ENCODE measurements at regions not wholly inside any gene's neighbourhood (a gene's known extent, or its start where the extent isn't known, plus 50 kb on each side); places are given as distances from the start of the nearest gene placed in this dataset.
A peak's percentile ranks its signal among the peaks of the same experiment; 100 is the strongest.
"Not testable (repeated sequence)": the region's sequence is repeated elsewhere in the genome, so short reads cannot be mapped to it uniquely, and the experiment has no call there.

DNA sequence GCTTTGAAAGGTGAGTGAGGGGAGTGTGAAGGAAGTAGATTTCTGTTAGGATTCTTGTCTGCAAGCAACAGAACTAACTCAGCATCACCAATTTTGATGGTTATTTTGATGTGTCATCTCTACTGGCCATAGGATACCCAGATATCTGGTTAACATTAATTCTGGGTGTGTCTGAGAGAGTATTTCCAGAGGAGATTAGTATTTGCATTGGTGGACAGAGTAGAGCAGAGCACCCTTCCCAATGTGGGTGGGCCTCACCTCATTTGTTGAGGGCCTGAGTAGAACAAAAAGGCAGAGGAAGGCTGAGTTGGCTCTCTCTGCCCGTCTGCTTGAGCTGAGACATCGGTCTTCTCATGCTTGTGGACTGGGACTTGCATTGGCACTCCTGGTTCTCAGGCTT lies 121.8 kb upstream of the POU3F1 start:
- Histone ChIP-seq H3K4me3 (no peak overlapping the region), H3K27ac (no peak overlapping the region)

- Histone ChIP-seq H3K27ac (no peak overlapping the region), H3K4me3 (no peak overlapping the region)
These were observed 119.9 kb upstream of the POU3F1 start for GRCh38 chr1:38166461-38166860.

DNA sequence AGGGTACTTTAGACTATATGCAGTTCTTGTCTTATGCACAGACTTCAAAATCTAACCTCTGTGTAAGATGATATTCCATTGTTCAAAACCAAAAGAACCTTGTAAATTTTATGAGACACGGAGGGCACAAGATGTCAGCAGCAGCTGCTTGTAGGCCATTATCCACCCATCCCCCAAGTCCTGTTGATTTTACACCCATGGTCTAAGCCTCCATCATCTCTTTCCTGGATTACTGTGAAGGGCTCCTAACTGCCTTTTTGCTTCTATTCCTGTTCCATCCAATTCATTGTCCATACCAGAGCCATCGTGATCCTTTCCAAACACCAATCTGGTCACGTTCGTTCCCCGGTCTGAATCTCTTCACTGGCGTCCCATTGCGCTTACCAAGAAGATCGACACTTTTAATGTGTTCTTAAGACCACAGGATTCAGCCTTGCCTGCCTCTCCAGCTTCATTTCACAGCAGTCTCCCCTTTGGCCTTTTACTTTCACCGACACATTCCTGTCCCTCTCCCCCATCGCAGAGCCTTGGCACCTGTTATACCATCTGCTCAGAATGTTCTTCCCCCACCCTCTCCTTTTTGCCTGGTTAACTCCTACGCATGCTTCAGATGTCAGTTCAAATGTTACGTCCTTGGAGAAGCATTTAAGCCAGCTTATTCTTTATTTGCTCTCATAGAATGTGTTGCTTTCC lies 107.3 kb upstream of the POU3F1 start:
- no peak overlapping the region for H3K27ac ChIP-seq
- no peak overlapping the region for H3K4me3 ChIP-seq

- H3K27ac ChIP-seq = no peak overlapping the region
- H3K4me3 ChIP-seq = no peak overlapping the region
These were observed 106.6 kb upstream of the POU3F1 start for GRCh38 chr1:38153066-38153777.

- H3K27ac ChIP-seq = no peak overlapping the region
- no peak overlapping the region for H3K4me3 ChIP-seq
These were observed 105.9 kb upstream of the POU3F1 start for GRCh38 chr1:38152351-38153065.

GRCh38 chr1:38151399-38151798 lies 104.8 kb upstream of the POU3F1 start:
- Histone ChIP-seq H3K27ac (no peak overlapping the region), H3K4me3 (no peak overlapping the region)

GRCh38 chr1:38146079-38146478 lies 99.5 kb upstream of the POU3F1 start:
- not testable (repeated sequence) for H3K27ac ChIP-seq, H3K4me3 ChIP-seq

DNA sequence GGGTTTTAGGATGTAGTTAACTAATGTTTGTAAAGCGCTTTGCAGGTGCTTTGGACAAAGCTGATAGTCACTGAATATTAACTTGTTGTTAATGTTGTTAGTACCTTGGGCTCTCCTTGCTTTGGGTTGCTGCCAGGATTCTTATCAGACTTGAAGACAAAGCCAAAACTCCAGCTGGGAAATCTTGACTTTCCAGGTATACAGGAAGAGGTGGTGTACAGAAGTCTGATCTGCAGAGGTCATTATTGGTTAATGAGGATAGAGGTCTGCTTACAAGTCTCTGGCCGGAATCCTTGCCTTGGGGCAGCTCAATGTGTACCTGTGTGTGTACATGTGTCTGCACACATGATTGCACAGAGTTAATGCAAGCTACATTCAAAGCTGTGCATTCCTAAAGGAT lies 96.0 kb upstream of the POU3F1 start:
- H3K4me3 ChIP-seq = no peak overlapping the region
- H3K27ac ChIP-seq = no peak overlapping the region

GRCh38 chr1:38141483-38141882 lies 94.9 kb upstream of the POU3F1 start:
- Histone ChIP-seq H3K4me3 (no peak overlapping the region), H3K27ac (no peak overlapping the region)

- Histone ChIP-seq H3K27ac (no peak overlapping the region), H3K4me3 (no peak overlapping the region)
These were observed 93.3 kb upstream of the POU3F1 start for GRCh38 chr1:38139738-38140487.

DNA sequence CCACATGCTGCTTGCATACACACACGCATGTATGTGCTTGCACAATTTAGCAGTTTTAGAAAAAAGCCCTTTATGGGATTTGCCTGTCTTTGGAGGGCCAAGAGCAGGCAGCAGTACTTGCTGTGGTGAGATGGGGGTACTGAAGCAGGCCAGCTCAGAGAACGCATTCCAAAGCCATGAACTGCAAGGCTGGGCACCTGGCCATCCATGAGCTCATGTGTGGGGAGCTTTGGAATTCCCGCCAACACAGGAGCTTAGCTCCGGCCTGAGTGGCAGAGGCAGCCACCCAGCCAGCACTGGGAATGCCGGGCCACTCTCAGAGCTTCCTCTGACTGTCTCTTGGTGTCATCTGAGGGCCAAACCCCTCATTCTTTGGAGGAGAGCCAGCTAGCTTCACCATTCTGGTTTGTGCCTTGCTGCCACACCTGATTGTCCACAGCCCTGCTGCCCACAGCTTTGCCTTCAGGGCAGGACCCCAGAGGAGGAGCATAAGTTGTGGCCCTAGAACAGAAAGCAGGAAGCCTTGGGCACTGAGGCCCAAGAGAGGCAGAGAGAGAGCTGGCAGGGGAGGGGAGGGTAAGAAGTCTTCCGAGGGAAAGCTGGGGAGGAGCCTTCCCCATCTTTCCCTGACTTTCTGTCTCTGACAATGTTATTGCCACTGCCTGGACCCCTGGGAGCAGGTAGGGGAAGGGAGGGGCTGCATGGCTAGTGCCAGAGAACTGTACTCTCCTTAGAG lies 92.1 kb upstream of the POU3F1 start:
- no peak overlapping the region for H3K4me3 ChIP-seq
- H3K27ac ChIP-seq = peak overlapping the region in 4 of 21 experiments; percentile 16 to 59 (median 34)

- Histone ChIP-seq H3K4me3 (no peak overlapping the region), H3K27ac (no peak overlapping the region)
These were observed 90.6 kb upstream of the POU3F1 start for GRCh38 chr1:38137164-38137563.

DNA sequence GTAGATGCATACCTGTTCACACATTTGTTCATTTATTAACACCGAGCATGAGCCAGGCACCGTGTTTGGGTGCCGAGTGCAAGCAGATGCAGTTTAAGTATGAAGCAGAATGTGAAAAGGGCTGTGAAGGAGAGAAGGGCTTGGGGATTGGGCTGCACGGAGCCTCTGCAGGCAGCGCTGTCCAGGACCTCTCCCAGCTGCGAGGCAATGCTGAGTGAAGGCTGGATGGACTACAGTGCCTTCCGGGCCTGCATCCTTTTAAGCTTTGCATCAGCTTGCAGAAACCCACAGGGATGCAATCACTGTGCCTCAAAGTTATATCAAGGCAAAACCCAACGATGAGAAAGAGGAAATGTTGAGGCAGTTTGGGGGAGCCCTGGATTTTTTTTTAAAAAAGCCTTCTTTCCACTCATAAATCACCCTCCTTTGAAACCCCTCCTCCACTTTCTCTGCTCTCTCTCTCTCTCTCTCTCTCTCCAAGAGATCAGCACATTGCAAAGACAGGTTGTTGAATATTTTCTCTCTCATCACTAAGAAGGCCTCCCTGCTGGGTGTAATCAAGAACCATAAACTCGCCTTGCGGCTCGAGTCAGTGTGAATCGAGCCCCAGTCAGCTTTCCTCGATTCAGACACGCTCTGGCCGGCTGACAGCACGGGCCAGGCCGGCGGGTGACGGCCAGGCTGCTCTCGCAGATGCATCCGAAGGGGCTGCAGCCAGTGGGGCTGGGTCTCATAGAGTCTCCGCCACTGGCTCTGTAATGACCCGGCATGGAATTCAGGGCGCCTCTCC lies 89.2 kb upstream of the POU3F1 start:
- Histone ChIP-seq H3K4me3 (no peak overlapping the region), H3K27ac (no peak overlapping the region)

- H3K27ac ChIP-seq = no peak overlapping the region
- no peak overlapping the region for H3K4me3 ChIP-seq
These were observed 87.7 kb upstream of the POU3F1 start for GRCh38 chr1:38134294-38134755.

- Histone ChIP-seq H3K27ac (no peak overlapping the region), H3K4me3 (no peak overlapping the region)
These were observed 87.2 kb upstream of the POU3F1 start for GRCh38 chr1:38133756-38134155.

GRCh38 chr1:38133304-38133703 lies 86.7 kb upstream of the POU3F1 start:
- no peak overlapping the region for H3K27ac ChIP-seq
- H3K4me3 ChIP-seq = no peak overlapping the region

DNA sequence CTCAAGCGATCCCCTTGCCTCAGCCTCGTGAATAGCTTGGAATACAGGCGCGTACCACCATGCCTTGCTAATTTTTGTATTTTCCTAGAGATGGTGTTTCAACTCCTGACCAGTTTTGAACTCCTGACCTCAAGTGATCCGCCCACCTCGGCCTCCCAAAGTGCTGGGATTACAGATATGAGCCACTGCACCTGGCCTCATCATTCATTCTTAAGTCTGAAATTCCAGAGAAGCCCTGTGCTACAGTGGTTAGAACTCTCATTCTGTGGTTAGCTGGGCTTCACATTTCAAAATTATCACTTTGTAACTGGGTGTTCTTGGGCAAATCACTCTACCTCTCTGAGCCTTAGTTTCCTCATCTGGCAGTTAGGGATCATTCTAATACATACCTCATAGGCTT lies 86.1 kb upstream of the POU3F1 start:
- Histone ChIP-seq H3K4me3 (no peak overlapping the region), H3K27ac (no peak overlapping the region)

DNA sequence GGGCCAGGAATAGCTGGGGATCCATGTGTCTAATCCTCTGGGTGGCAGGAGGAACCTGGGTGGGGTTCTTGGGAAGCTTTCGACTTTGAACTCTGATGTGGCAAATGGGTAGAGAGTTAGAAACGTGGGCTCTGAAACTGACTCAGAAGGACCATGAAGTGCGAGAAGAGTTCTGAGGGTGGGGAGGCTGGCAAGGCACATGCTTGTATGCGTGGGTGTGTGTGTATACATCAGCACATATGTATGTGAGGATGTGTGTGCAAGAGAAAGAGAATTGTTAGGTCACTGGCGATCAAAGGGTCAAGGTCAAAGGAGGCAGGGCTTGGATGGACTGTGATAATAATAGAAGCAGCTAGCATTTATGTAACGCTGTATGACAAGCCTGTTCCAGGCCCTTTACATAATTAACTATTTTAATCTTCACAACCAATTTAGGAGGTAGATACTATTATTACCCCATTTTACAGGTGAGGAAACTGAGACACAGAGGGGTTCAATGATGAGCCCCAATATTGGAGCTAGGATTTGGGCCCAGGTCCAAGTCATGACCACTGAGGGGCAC lies 84.5 kb upstream of the POU3F1 start:
- Histone ChIP-seq H3K27ac (no peak overlapping the region), H3K4me3 (no peak overlapping the region)
